ENCODE measurements at regions not wholly inside any gene's neighbourhood (a gene's known extent, or its start where the extent isn't known, plus 50 kb on each side); places are given as distances from the start of the nearest gene placed in this dataset.
"Not testable (repeated sequence)": the region's sequence is repeated elsewhere in the genome, so short reads cannot be mapped to it uniquely, and the experiment has no call there.

DNA sequence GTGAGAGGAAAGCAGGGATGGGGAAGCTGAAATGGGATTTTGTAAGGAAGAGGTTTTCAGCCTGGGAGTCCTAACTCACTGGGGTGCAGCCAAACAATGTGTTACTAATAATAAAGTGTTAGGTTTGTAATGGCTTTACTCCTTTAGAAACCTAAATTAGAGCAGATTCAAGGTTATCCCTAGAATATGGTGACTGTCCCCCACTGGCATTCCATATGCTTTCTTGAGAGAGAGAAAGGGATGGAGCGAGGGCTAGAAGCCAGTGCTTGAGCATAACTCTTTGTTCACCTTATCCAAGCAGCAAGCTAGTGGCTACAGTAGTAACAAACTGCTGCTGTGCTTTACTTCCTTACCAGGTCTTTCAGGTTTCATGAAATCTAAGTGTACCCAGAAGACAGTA, 249.1 kb upstream of the PGRMC2 start:
- H3K9me2 ChIP-seq (ENCODE audit: insufficient read depth), result no peaks in the 10 kb centered on the region
- in situ Hi-C loops (cut with MboI), result no loop called here
- H3K9ac ChIP-seq, result no peak overlapping the region
- H3K27ac ChIP-seq, result no peak overlapping the region
- no peak overlapping the region for H2AFZ ChIP-seq
- H4K20me1 ChIP-seq (ENCODE audit: insufficient read depth), result no peaks in the 10 kb centered on the region
- no peaks in the 10 kb centered on the region for H3K9me3 ChIP-seq (ENCODE audit: low read depth)
- 86 to 89% methylated on average over 1 of the region's 1 CpG for WGBS, 2 experiments (ENCODE audit: low coverage in 1 of 2, low lambda C conversion rate in 2 of 2, missing lambda C conversion rate in 2 of 2)
- TF ChIP-seq EZH2phosphoT487 (IDR thresholded peaks at IDR 0.05; ENCODE audit: insufficient read depth, low read depth), result no peak
- no peak for TF ChIP-seq EZH2 (IDR thresholded peaks at IDR 0.05; ENCODE audit: insufficient read depth, poor library complexity, severe bottlenecking)
- no peak overlapping the region for H3K4me2 ChIP-seq (ENCODE audit: unreplicated experiment)
- no peaks in the 10 kb centered on the region for H3K36me3 ChIP-seq (ENCODE audit: low read depth)
- peaks cover 11% of the 10 kb centered on the region; the same call in 1 of the 2 replicates for H3K4me1 ChIP-seq (ENCODE audit: insufficient read depth)
- H3F3A ChIP-seq (ENCODE audit: insufficient read depth), result no peaks in the 10 kb centered on the region
- H3K4me3 ChIP-seq, result no peak overlapping the region
- H3K27me3 ChIP-seq (replicated peaks; ENCODE audit: insufficient read depth), result no peaks in the 10 kb centered on the region
- H3K79me2 ChIP-seq (ENCODE audit: insufficient read depth), result no peaks in the 10 kb centered on the region
- no peak for DNase-seq

DNA sequence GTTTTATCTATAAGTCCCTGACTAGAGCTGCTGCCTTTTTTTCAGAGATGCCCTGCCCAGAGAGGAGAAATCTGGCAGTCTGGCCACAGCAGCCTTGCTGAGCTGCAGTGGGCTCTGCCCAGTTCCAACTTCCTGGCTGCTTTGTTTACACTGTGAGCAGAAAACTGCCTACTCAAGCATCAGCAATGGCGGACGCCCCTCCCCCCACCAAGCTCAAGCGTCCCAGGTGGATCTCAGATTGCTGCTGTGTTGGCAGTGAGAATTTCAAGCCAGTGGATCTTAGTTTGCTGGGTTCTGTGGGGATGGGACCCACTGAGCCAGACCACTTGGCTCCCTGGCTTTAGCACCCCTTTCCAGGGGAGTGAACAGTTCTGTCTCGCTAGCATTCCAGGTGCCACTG, 247.9 kb upstream of the PGRMC2 start:
- H3K9me3 ChIP-seq (ENCODE audit: low read depth); H3K27me3 ChIP-seq (replicated peaks; ENCODE audit: insufficient read depth); H3K4me2 ChIP-seq (ENCODE audit: unreplicated experiment); H3K9me2 ChIP-seq (ENCODE audit: insufficient read depth); H3K27ac ChIP-seq; in situ Hi-C loops (cut with MboI); H4K20me1 ChIP-seq (ENCODE audit: insufficient read depth); H3K9ac ChIP-seq; H3K79me2 ChIP-seq (ENCODE audit: insufficient read depth); H3K36me3 ChIP-seq (ENCODE audit: low read depth); H3K4me1 ChIP-seq (ENCODE audit: insufficient read depth); H2AFZ ChIP-seq; H3K4me3 ChIP-seq; H3F3A ChIP-seq (ENCODE audit: insufficient read depth); DNase-seq: not testable (repeated sequence)
- 90 to 95% methylated on average over 4 of the region's 4 CpGs for WGBS, 2 experiments (ENCODE audit: low coverage in 1 of 2, low lambda C conversion rate in 2 of 2, missing lambda C conversion rate in 2 of 2)

DNA sequence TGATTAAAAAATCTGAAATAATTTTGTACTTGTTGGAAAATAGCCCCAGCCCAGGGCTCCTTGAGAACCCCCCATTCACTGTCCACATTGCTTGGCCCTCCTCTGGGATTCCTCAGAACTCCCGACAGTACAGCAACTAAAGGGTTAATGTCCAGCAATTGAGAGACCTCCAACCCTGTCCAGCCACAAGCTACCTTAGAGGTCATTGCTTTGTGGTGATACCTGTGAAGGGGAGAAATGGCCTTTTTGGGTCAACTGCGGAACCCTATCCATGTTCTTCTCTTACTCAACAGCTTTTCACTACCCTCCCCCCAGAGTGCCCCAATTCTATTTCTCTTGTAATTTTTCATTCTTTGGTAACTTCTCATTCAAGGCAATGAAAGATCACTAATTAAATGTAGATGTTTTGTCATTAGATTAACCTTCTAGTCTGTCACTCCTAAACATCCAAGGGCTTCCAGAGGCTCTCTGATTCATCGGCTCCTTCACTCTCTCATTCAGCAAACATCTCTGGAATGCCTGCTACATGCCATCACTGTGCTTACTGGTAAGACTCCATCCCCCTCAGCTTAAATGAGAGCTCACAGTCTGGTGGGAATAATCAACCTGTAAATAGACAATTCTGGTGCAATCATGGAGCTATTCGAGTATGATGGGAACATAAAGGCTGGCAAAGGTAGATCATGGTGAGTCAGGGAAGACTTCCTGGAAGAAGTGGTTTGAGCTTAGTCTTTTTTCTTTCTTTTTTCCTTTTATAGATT, 241.4 kb upstream of the PGRMC2 start:
- H3K36me3 ChIP-seq (ENCODE audit: low read depth), result no peaks in the 10 kb centered on the region
- H3K4me3 ChIP-seq, result no peak overlapping the region
- no peak overlapping the region for H3K9ac ChIP-seq
- H3K9me2 ChIP-seq (ENCODE audit: insufficient read depth), result no peaks in the 10 kb centered on the region
- in situ Hi-C loops (cut with MboI), result no loop called here
- WGBS, 2 experiments (ENCODE audit: low coverage in 1 of 2, low lambda C conversion rate in 2 of 2, missing lambda C conversion rate in 2 of 2), result 15 to 18% methylated on average over 4 of the region's 4 CpGs
- H3K27ac ChIP-seq, result peak overlapping the region; percentile 97
- no peaks in the 10 kb centered on the region for H3K79me2 ChIP-seq (ENCODE audit: insufficient read depth)
- H4K20me1 ChIP-seq (ENCODE audit: insufficient read depth), result no peaks in the 10 kb centered on the region
- peaks cover 44% of the 10 kb centered on the region for H3F3A ChIP-seq (ENCODE audit: insufficient read depth)
- no peak overlapping the region for H2AFZ ChIP-seq
- DNase-seq, result peak; percentile 98
- peak overlapping the region; percentile 1 for H3K4me2 ChIP-seq (ENCODE audit: unreplicated experiment)
- no peak for TF ChIP-seq EZH2 (IDR thresholded peaks at IDR 0.05; ENCODE audit: insufficient read depth, poor library complexity, severe bottlenecking)
- TF ChIP-seq EZH2phosphoT487 (IDR thresholded peaks at IDR 0.05; ENCODE audit: insufficient read depth, low read depth), result 0 out of 2 replicates have a peak, but pooled peaks have one; percentile 75
- H3K9me3 ChIP-seq (ENCODE audit: low read depth), result no peaks in the 10 kb centered on the region
- H3K27me3 ChIP-seq (replicated peaks; ENCODE audit: insufficient read depth), result no peaks in the 10 kb centered on the region
- peaks cover 59% of the 10 kb centered on the region for H3K4me1 ChIP-seq (ENCODE audit: insufficient read depth)

DNA sequence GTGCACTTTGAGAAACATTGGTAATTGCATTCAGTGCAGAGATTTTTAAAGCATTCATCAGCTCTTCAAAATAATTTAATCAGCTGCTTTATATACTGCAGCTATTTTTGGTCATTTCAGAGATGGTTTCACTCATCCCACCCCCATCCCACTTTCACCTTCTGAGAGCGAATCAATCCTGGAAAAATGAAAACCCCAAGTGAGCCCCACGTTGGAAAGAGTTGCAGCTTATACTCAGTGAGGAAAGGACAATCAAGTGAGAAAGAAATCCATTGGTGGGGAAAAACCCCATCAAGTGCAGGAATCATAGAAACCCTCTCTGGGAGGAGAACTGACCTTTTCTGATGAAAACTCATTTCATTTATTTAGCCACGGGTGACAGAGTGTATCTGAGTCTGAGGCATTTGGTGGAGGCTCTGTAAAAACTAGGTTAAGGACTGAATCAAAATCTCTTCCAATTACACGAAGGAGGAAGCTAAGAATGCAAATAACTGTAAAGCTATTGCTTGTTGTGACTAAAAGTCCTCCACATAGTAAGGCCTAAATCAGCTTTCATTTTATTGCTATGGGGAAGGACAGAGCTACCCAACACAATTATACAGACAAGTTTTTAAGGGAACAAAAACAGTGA, 240.4 kb upstream of the PGRMC2 start:
- Histone ChIP-seq H3K4me2 (ENCODE audit: unreplicated experiment) (peak overlapping the region; percentile 25), H3K4me1 (ENCODE audit: insufficient read depth) (peaks cover 63% of the 10 kb centered on the region), H3K9me3 (ENCODE audit: low read depth) (no peaks in the 10 kb centered on the region), H3K9ac (no peak overlapping the region), H3K27me3 (replicated peaks; ENCODE audit: insufficient read depth) (no peaks in the 10 kb centered on the region), H2AFZ (no peak overlapping the region), H3K9me2 (ENCODE audit: insufficient read depth) (no peaks in the 10 kb centered on the region), H3K36me3 (ENCODE audit: low read depth) (no peaks in the 10 kb centered on the region), H3K27ac (peak overlapping the region; percentile 97), H3K79me2 (ENCODE audit: insufficient read depth) (no peaks in the 10 kb centered on the region), H3K4me3 (no peak overlapping the region), H4K20me1 (ENCODE audit: insufficient read depth) (no peaks in the 10 kb centered on the region), H3F3A (ENCODE audit: insufficient read depth) (peaks cover 44% of the 10 kb centered on the region)
- no peak for TF ChIP-seq EZH2 (IDR thresholded peaks at IDR 0.05; ENCODE audit: insufficient read depth, poor library complexity, severe bottlenecking)
- TF ChIP-seq EZH2phosphoT487 (IDR thresholded peaks at IDR 0.05; ENCODE audit: insufficient read depth, low read depth), result no peak
- in situ Hi-C loops (cut with MboI), result no loop called here
- peak; percentile 13 for DNase-seq
- 60 to 68% methylated on average over 4 of the region's 4 CpGs for WGBS, 2 experiments (ENCODE audit: low coverage in 1 of 2, low lambda C conversion rate in 2 of 2, missing lambda C conversion rate in 2 of 2)

All from GM23248 (cell line).